CD4-positive, alpha-beta memory T cell (primary cell): ENCODE measurements at regions not wholly inside any gene's neighbourhood (a gene's known extent, or its start where the extent isn't known, plus 50 kb on each side); places are given as distances from the start of the nearest gene placed in this dataset.

Experiments
- CTCF ChIA-PET: fragments of 350-600 bp; sonication (Branson Sonifier 250); formaldehyde crosslinking; loops from one replicate; lab custom pipeline; 2021; ENCODE audit warnings: inconsistent platforms; ENCODE audit not compliant: partially characterized antibody; lab: Charles Lee
- POLR2A ChIA-PET: fragments of 350-600 bp; sonication (Branson Sonifier 250); formaldehyde crosslinking; loops from one replicate; lab custom pipeline; 2021; ENCODE audit not compliant: partially characterized antibody; lab: Charles Lee
- DNase-seq, 5 donors: peaks; one replicate each; pipeline versions ENCODE4 v3.0.0 to v3.0.0-alpha.2; 2020 to 2022; ENCODE audit warnings: mixed read lengths in 1 of 5
- H3K27ac ChIP-seq: one replicate; pipeline ENCODE4 v1.7.0; 2013; ENCODE audit warnings: low read depth, low read length
- H3K27me3 ChIP-seq: 2 replicates; pipeline ENCODE4 v1.7.0; 2013; ENCODE audit warnings: mild to moderate bottlenecking, low read length, moderate library complexity; ENCODE audit not compliant: insufficient read depth
- H3K36me3 ChIP-seq: 2 replicates; pipeline ENCODE4 v1.7.0; 2013; ENCODE audit warnings: mild to moderate bottlenecking, low read length, moderate library complexity; ENCODE audit not compliant: insufficient read depth
- H3K4me1 ChIP-seq: 2 replicates; pipeline ENCODE4 v1.7.0; 2013; ENCODE audit warnings: mild to moderate bottlenecking, low read length, moderate library complexity; ENCODE audit not compliant: insufficient read depth
- H3K4me3 ChIP-seq, 2 donors: one replicate each; pipeline ENCODE4 v1.7.0; 2013; ENCODE audit warnings: low read length in 2 of 2, mild to moderate bottlenecking in 1 of 2
- H3K9me3 ChIP-seq, 2 donors: one replicate each; pipeline ENCODE4 v1.7.0; 2013; ENCODE audit warnings: low read length in 2 of 2, control low read depth in 1 of 2; ENCODE audit not compliant: control insufficient read depth in 1 of 2
- H3K27ac Mint-ChIP-seq, 7 donors: one replicate each; pipeline ENCODE4 v1.8.0; 2020 to 2021; ENCODE audit warnings: mixed read lengths in 7 of 7, mild to moderate bottlenecking in 6 of 7, inconsistent platforms in 3 of 7, moderate library complexity in 3 of 7
- H3K27me3 Mint-ChIP-seq, 2 donors: one replicate each; pipeline ENCODE4 v1.8.0; 2020 to 2021; ENCODE audit warnings: mixed read lengths in 2 of 2
- H3K36me3 Mint-ChIP-seq, 2 donors: one replicate each; pipeline ENCODE4 v1.8.0; 2020 to 2021; ENCODE audit warnings: mixed read lengths in 2 of 2, inconsistent platforms in 1 of 2, mild to moderate bottlenecking in 1 of 2
- H3K4me1 Mint-ChIP-seq, 4 donors: one replicate each; pipeline ENCODE4 v1.8.0; 2020 to 2021; ENCODE audit warnings: mixed read lengths in 4 of 4, mild to moderate bottlenecking in 1 of 4
- H3K4me3 Mint-ChIP-seq, 8 donors: one replicate each; pipeline ENCODE4 v1.8.0; 2020 to 2021; ENCODE audit warnings: mixed read lengths in 8 of 8, mild to moderate bottlenecking in 7 of 8, moderate library complexity in 6 of 8, inconsistent platforms in 3 of 8
- H3K9me3 Mint-ChIP-seq, 8 donors: one replicate each; pipeline ENCODE4 v1.8.0; 2020 to 2021; ENCODE audit warnings: mixed read lengths in 8 of 8, mild to moderate bottlenecking in 5 of 8, inconsistent platforms in 3 of 8, moderate library complexity in 1 of 8
- intact Hi-C: fragments of 100-400 bp; cut with micrococcal nuclease; formaldehyde crosslinking; loops from one replicate; pipeline ENCODE4 v1.15.1; 2023

DNA sequence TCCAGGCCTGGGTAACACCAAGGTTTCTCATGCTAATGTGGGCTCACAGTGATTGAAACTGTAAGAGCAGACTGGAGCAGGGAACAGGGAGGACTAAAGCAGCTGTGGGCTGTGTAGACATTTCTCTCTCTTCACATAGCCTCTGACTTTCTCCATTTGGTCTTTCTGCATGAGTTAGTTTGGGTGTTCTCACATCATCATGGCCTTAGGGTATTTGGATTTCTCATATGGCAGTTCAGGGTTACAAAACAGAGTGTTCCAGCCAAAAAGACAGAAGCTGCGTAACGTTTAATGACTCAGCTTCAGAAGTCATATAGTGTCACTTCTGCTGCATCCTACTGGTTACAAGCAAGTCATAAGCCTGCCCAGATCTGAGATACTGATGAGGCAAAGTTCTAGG lies 52.0 kb upstream of the OSBPL8 start:
- ChIA-PET CTCF (no interaction called here), POLR2A (no interaction called here)
- H3K27me3 ChIP-seq: no peaks in the 10 kb centered on the region
- Mint-ChIP-seq H3K4me1 (no peaks in the 10 kb centered on the region), H3K36me3 (no peaks in the 10 kb centered on the region), H3K27me3 (peaks cover 0 to 9% of the 10 kb centered on the region in 2 donors), H3K9me3 (no peaks in the 10 kb centered on the region), H3K4me3 (no peak overlapping the region), H3K27ac (no peak overlapping the region)
- no peak overlapping the region for H3K27ac ChIP-seq
- no peak overlapping the region for H3K4me3 ChIP-seq
- no peaks in the 10 kb centered on the region for H3K9me3 ChIP-seq
- H3K36me3 ChIP-seq: no peaks in the 10 kb centered on the region
- H3K4me1 ChIP-seq: no peaks in the 10 kb centered on the region
- no peak for DNase-seq
- intact Hi-C loops: no loop called here

DNA sequence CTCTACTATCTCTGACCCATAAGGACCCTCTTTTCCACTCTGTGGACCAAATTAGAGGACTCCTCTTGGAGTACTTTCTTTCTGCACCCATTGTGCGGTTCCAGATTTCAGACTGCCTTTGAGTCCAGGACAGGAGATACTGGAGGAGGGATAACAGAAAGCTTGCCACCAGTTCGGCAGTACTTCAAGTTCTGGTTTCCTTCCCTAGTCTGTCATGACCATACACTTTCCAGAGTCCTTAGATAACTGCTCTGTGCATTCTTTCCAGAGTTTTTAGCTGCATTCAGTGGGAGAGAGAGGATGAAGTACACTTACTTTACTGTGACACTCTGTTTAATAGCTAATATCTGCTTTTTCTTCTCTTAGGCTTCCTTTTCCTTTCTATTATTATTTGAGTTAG lies 54.8 kb upstream of the OSBPL8 start:
- H3K36me3 ChIP-seq: no peaks in the 10 kb centered on the region
- peaks cover 0 to 6% of the 10 kb centered on the region in 2 donors for H3K27me3 Mint-ChIP-seq
- H3K4me1 ChIP-seq: no peaks in the 10 kb centered on the region
- H3K27ac ChIP-seq: no peak overlapping the region
- intact Hi-C loops: no loop called here
- H3K36me3 Mint-ChIP-seq: no peaks in the 10 kb centered on the region
- H3K4me3 ChIP-seq: no peak overlapping the region
- no peaks in the 10 kb centered on the region for H3K4me1 Mint-ChIP-seq
- no peak overlapping the region for H3K4me3 Mint-ChIP-seq
- H3K9me3 ChIP-seq: no peaks in the 10 kb centered on the region
- no peak overlapping the region for H3K27ac Mint-ChIP-seq
- no peaks in the 10 kb centered on the region for H3K27me3 ChIP-seq
- H3K9me3 Mint-ChIP-seq: no peaks in the 10 kb centered on the region
- ChIA-PET CTCF (no interaction called here), POLR2A (interaction anchor here (0.6 kb wide), 1 partner anchor 680 kb away, joined by 3 read pairs; no protein-coding TSS in a partner anchor)
- DNase-seq: no peak

DNA sequence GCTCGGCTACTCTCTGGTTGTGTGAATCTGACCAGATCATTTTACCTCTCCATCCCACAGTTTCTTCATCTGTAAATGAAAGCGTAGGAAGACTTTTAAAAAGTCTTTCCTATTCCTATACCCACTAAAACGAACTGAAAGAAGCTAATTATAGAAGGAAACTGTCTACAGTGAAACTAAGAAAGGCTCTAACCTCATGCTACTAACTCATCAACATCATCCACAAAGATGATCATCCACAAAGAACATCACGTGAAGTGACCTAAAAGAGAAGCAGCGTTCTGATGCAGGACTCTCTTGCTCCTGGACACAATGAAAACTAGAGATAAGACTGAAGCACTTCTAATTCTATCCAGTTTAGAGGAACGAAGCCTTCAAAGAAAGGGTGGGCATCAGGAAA lies 58.5 kb upstream of the OSBPL8 start:
- H3K4me3 ChIP-seq: no peak overlapping the region
- peaks cover 0 to under 1% of the 10 kb centered on the region in 2 donors for H3K27me3 Mint-ChIP-seq
- H3K4me1 Mint-ChIP-seq: peaks cover 0 to 4% (median 3%) of the 10 kb centered on the region in 4 donors
- H3K27ac Mint-ChIP-seq: no peak overlapping the region
- no peaks in the 10 kb centered on the region for H3K4me1 ChIP-seq
- no peaks in the 10 kb centered on the region for H3K27me3 ChIP-seq
- intact Hi-C loops: no loop called here
- no peaks in the 10 kb centered on the region for H3K36me3 Mint-ChIP-seq
- H3K36me3 ChIP-seq: no peaks in the 10 kb centered on the region
- no peak for DNase-seq
- no peaks in the 10 kb centered on the region for H3K9me3 Mint-ChIP-seq
- no peaks in the 10 kb centered on the region for H3K9me3 ChIP-seq
- ChIA-PET CTCF (interaction anchor here (3.0 kb wide), 1 partner anchor 174 kb away, joined by 33 read pairs; no protein-coding TSS in a partner anchor), POLR2A (no interaction called here)
- no peak overlapping the region for H3K27ac ChIP-seq
- no peak overlapping the region for H3K4me3 Mint-ChIP-seq

DNA sequence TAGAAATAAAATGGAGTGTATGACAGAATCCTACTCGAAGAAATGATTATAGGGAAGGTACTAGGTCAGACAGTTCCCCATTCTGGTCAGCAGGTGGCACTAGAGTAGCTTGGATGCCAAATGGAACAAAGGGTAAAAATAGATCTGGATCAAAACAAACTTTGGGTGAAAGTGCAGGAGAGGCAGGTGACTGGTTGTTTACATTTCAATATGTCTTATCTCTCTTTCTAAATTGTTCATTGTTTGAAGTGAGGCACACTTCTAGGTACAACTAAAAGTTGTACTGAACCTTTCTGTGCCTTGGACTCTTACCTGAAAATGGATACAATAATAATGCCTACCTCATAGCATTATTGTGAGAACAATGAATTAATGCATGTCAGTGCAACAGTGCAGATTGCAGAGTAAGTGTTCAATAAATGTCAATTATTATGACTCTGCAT lies 62.0 kb upstream of the OSBPL8 start:
- no peaks in the 10 kb centered on the region for H3K4me1 ChIP-seq
- intact Hi-C loops: loop anchor here (1.0 kb wide), 2 partner anchors 170 to 306 kb away; no protein-coding TSS in a partner anchor
- H3K9me3 Mint-ChIP-seq: no peaks in the 10 kb centered on the region
- no peaks in the 10 kb centered on the region for H3K36me3 Mint-ChIP-seq
- H3K4me3 ChIP-seq: no peak overlapping the region
- H3K27me3 Mint-ChIP-seq: no peaks in the 10 kb centered on the region
- H3K4me1 Mint-ChIP-seq: peaks cover 0 to 4% (median 3%) of the 10 kb centered on the region in 4 donors
- peak; percentile 63 to 71 (median 63) for DNase-seq
- H3K27me3 ChIP-seq: no peaks in the 10 kb centered on the region
- no peaks in the 10 kb centered on the region for H3K9me3 ChIP-seq
- no peak overlapping the region for H3K27ac ChIP-seq
- no peaks in the 10 kb centered on the region for H3K36me3 ChIP-seq
- no peak overlapping the region for H3K4me3 Mint-ChIP-seq
- ChIA-PET CTCF (interaction anchor here (0.6 to 6.3 kb wide), 19 partner anchors 9 to 391 kb away, joined by 3 to 155 read pairs (median 5); no protein-coding TSS in a partner anchor), POLR2A (interaction anchor here (0.9 to 2.1 kb wide), 3 partner anchors 142 to 170 kb away, joined by 3 to 6 read pairs (median 5); partner anchors contain the start of gene ZDHHC17)
- no peak overlapping the region for H3K27ac Mint-ChIP-seq

DNA sequence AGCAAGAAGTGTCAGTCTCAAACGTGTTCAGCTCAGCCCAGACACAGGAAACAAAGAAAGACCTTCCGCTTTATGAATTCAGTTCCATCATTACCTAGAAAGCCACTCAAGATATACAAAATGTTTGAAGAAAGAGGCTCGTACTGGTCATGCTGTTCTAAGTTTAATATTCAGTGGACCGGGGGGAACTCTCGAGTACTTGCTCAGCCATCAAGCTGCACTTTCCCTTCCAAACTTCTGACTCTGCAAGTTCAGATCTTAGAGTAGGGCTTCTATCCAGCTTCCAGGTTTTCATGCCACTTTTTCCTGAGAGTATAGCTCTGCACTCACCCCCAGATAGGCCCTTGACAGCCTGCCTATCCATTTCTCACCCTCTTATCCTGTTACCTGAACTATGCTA lies 62.8 kb upstream of the OSBPL8 start:
- ChIA-PET CTCF (interaction anchor here (0.9 to 6.3 kb wide), 14 partner anchors 9 to 390 kb away, joined by 3 to 155 read pairs (median 5); no protein-coding TSS in a partner anchor), POLR2A (interaction anchor here (1.2 to 2.1 kb wide), 2 partner anchors 141 to 168 kb away, joined by 5 to 6 read pairs; partner anchors contain the start of gene ZDHHC17)
- Mint-ChIP-seq H3K9me3 (no peaks in the 10 kb centered on the region), H3K27me3 (no peaks in the 10 kb centered on the region), H3K36me3 (no peaks in the 10 kb centered on the region), H3K27ac (no peak overlapping the region), H3K4me1 (peaks cover 0 to 4% (median 3%) of the 10 kb centered on the region in 4 donors), H3K4me3 (no peak overlapping the region)
- Histone ChIP-seq H3K27me3 (no peaks in the 10 kb centered on the region), H3K27ac (no peak overlapping the region), H3K4me3 (no peak overlapping the region), H3K4me1 (no peaks in the 10 kb centered on the region), H3K36me3 (no peaks in the 10 kb centered on the region), H3K9me3 (no peaks in the 10 kb centered on the region)
- intact Hi-C loops: no loop called here
- no peak for DNase-seq

DNA sequence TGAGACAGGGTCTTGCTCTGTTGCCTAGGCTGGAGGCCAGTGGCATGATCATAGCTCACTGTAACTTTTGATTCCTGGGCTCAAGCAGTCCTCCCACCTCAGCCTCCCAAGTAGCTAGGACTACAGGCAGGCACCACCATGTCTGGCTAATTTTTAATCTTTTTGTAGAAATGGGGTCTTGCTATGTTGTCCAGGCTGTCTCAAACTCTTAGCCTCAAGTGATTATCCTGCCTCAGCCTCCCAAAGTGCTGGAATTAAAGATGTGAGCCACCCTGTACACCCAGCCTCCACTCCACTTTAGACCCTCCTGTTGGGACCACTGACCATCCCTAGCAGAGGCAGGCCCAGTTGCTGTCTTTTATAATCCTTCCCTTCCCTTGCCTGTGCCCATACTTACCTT lies 63.3 kb upstream of the OSBPL8 start:
- no peak overlapping the region for H3K4me3 Mint-ChIP-seq
- peaks cover 0 to 4% (median 3%) of the 10 kb centered on the region in 4 donors for H3K4me1 Mint-ChIP-seq
- H3K27me3 Mint-ChIP-seq: no peaks in the 10 kb centered on the region
- no peak overlapping the region for H3K4me3 ChIP-seq
- DNase-seq: no peak
- no peaks in the 10 kb centered on the region for H3K4me1 ChIP-seq
- no peaks in the 10 kb centered on the region for H3K36me3 Mint-ChIP-seq
- no peaks in the 10 kb centered on the region for H3K27me3 ChIP-seq
- ChIA-PET CTCF (interaction anchor here (0.9 to 6.3 kb wide), 11 partner anchors 8 to 387 kb away, joined by 3 to 155 read pairs (median 6); no protein-coding TSS in a partner anchor), POLR2A (interaction anchor here (2.1 kb wide), 1 partner anchor 141 kb away, joined by 6 read pairs; the partner anchor contains the start of gene ZDHHC17)
- peak overlapping the region in 1 of 7 donors; percentile 10 for H3K27ac Mint-ChIP-seq
- no peak overlapping the region for H3K27ac ChIP-seq
- no peaks in the 10 kb centered on the region for H3K36me3 ChIP-seq
- H3K9me3 Mint-ChIP-seq: no peaks in the 10 kb centered on the region
- H3K9me3 ChIP-seq: no peaks in the 10 kb centered on the region
- intact Hi-C loops: no loop called here

DNA sequence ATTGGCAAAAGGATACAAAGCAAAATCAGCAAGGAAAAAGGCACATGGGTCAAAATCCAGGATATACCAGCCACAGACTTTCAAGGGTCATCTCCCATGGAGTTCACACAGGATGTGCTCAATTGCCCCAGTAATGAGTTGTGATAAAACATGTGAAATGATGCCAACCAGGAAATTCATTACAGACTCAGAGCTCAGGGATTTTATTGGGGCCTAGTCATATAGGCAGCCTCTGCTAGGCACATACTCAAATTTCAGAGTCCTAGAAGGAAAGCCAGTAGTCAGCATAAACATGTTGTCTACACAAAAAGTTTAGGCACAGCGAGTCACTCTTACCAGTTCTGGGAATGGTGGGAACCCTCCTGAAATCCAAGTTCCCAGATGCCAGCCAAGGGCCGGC lies 64.4 kb upstream of the OSBPL8 start:
- Mint-ChIP-seq H3K36me3 (no peaks in the 10 kb centered on the region), H3K4me3 (no peak overlapping the region), H3K27ac (no peak overlapping the region), H3K9me3 (no peaks in the 10 kb centered on the region), H3K4me1 (peaks cover 0 to 4% (median 3%) of the 10 kb centered on the region in 4 donors), H3K27me3 (no peaks in the 10 kb centered on the region)
- ChIA-PET CTCF (interaction anchor here (1.2 to 6.3 kb wide), 4 partner anchors 9 to 386 kb away, joined by 4 to 155 read pairs (median 30); no protein-coding TSS in a partner anchor), POLR2A (no interaction called here)
- no peaks in the 10 kb centered on the region for H3K27me3 ChIP-seq
- H3K4me3 ChIP-seq: no peak overlapping the region
- no peaks in the 10 kb centered on the region for H3K36me3 ChIP-seq
- no peak overlapping the region for H3K27ac ChIP-seq
- H3K9me3 ChIP-seq: no peaks in the 10 kb centered on the region
- intact Hi-C loops: no loop called here
- no peak for DNase-seq
- H3K4me1 ChIP-seq: no peaks in the 10 kb centered on the region
